ENCODE measurements at regions not wholly inside any gene's neighbourhood (a gene's known extent, or its start where the extent isn't known, plus 50 kb on each side); places are given as distances from the start of the nearest gene placed in this dataset.

DNA sequence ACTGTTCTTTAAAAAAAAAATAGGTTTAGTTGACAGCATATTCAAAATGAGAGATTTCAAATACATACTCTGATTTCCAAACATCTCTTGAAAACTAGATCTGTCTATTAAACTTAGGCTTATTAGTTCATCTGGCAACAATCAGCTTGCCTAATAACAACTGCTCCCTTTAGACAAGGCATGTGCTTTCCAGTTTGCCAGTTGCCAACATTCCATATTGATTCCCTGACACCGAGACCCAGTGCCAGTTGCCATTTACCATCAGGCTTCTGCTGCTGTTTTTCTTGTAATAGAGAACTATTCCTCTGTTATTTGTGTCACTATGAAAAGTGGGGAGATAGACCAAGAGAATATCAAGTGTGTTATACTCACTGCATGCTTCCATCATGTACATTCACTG lies 256.0 kb downstream of the C1D start:
- TF ChIP-seq, protein P1, sequence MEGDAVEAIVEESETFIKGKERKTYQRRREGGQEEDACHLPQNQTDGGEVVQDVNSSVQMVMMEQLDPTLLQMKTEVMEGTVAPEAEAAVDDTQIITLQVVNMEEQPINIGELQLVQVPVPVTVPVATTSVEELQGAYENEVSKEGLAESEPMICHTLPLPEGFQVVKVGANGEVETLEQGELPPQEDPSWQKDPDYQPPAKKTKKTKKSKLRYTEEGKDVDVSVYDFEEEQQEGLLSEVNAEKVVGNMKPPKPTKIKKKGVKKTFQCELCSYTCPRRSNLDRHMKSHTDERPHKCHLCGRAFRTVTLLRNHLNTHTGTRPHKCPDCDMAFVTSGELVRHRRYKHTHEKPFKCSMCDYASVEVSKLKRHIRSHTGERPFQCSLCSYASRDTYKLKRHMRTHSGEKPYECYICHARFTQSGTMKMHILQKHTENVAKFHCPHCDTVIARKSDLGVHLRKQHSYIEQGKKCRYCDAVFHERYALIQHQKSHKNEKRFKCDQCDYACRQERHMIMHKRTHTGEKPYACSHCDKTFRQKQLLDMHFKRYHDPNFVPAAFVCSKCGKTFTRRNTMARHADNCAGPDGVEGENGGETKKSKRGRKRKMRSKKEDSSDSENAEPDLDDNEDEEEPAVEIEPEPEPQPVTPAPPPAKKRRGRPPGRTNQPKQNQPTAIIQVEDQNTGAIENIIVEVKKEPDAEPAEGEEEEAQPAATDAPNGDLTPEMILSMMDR (IDR thresholded peaks at IDR 0.05) = no peak
- no peak for TF ChIP-seq POLR2A (IDR thresholded peaks at IDR 0.05)
